Skeletal muscle cell (primary cell): ENCODE measurements at regions not wholly inside any gene's neighbourhood (a gene's known extent, or its start where the extent isn't known, plus 50 kb on each side); places are given as distances from the start of the nearest gene placed in this dataset.
"Not testable (repeated sequence)": the region's sequence is repeated elsewhere in the genome, so short reads cannot be mapped to it uniquely, and the experiment has no call there.

Source experiments
- DNase-seq: peaks from one replicate; pipeline ENCODE4 v3.0.0-alpha.2; 2010; ENCODE audit warnings: low read depth
- H3K4me3 ChIP-seq: 2 replicates; pipeline ENCODE4 v1.5.1; 2011; ENCODE audit warnings: low read depth, mild to moderate bottlenecking, control low read depth, low read length, moderate library complexity

DNA sequence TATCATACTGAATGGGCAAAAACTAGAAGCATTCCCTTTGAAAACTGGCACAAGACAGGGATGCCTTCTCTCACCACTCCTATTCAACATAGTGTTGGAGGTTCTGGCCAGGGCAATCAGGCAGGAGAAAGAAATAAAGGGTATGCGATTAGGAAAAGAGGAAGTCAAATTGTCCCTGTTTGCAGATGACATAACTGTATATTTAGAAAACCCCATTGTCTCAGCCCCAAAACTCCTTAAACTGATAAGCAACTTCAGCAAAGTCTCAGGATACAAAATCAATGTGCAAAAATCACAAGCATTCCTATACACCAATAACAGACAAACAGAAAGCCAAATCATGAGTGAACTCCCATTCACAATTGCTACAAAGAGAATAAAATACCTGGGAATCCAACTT lies 52.5 kb upstream of the CCDC71L start:
- H3K4me3 ChIP-seq, DNase-seq: not testable (repeated sequence)

- H3K4me3 ChIP-seq, DNase-seq: not testable (repeated sequence)
These were observed 53.9 kb upstream of the CCDC71L start for GRCh38 chr7:106714590-106715442.

DNA sequence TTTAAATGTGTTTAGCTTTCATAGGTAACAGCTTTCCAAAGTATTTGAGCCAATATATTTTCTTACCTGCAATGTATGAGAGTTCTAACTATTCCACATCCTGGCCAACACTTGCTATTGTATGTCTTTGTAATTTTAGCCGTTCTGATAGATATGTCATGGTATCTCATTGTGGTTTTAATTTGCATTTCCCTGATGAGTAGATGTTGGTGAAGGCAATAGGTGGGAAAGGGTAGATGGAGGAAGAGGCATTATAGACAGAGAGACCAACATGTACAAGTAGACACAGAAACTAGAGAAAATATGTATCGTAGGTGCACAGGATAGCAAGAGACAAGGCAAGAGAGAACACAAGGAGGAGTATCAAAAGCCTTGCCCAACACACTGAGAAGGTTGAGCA lies 54.8 kb upstream of the CCDC71L start:
- H3K4me3 ChIP-seq = no peak overlapping the region
- no peak for DNase-seq

- no peak overlapping the region for H3K4me3 ChIP-seq
- DNase-seq = no peak
These were observed 56.4 kb upstream of the CCDC71L start for GRCh38 chr7:106717254-106717954.

DNA sequence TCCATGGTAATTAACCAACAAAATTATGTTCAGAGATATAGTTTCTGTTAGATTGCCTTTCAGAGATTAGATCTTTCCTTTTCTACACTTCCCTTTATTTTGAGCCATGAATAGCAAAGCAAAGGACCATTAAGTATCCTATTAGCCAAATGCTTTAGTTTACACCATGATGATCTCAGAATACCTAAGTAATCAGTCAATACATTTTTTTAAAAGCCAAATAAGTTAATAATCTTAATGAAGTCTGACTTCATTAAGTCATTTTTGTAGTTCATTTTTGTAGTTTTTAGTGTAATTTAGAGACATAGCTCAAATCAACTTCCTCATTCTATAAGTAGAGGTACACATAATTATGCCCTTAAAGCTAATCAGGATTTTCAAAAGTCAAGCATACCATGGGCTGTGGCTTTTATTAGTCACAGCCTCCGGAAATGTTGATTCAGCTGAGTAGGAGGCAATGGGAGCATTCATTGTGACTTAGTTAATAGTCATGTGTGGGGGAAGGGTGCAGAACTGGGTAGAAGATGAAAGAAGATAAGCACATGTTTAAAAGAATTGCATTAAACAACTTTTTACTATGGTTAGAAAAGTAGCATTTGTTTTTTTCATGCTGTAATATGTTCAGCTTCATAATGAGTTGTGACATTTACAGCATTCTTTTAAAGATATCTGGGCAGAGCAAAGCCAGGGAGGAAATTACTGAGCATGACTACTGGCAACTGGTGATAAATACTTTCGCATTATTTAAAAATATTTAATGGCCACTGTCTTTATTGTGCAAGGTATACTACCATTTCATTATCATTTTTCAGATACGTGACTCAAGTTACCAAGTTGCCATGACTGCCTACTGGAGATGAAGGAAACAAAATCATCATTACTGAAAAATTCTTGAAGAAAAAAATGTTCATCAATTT lies 57.3 kb upstream of the CCDC71L start:
- peak; percentile 88 for DNase-seq
- no peak overlapping the region for H3K4me3 ChIP-seq

DNA sequence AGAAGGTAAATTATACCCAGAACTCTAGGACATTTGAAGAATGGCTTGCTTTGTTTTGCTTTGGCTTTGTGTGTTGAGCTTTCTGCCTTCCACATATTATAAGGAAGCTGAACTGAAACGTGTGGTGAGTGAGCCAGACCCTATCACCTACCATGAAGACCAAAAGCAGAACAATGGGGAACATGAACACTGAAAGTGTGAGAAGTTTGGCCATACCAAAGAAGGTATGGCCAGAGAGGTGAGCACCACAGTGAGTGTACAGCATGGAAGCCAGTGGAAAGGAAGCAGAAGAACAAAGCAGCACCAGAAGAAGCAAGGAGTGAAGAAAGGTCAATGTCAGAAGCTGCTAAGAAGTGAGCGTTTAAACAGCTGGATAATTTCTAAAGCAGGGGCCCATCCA lies 59.7 kb upstream of the CCDC71L start:
- no peak overlapping the region for H3K4me3 ChIP-seq
- DNase-seq = no peak

DNA sequence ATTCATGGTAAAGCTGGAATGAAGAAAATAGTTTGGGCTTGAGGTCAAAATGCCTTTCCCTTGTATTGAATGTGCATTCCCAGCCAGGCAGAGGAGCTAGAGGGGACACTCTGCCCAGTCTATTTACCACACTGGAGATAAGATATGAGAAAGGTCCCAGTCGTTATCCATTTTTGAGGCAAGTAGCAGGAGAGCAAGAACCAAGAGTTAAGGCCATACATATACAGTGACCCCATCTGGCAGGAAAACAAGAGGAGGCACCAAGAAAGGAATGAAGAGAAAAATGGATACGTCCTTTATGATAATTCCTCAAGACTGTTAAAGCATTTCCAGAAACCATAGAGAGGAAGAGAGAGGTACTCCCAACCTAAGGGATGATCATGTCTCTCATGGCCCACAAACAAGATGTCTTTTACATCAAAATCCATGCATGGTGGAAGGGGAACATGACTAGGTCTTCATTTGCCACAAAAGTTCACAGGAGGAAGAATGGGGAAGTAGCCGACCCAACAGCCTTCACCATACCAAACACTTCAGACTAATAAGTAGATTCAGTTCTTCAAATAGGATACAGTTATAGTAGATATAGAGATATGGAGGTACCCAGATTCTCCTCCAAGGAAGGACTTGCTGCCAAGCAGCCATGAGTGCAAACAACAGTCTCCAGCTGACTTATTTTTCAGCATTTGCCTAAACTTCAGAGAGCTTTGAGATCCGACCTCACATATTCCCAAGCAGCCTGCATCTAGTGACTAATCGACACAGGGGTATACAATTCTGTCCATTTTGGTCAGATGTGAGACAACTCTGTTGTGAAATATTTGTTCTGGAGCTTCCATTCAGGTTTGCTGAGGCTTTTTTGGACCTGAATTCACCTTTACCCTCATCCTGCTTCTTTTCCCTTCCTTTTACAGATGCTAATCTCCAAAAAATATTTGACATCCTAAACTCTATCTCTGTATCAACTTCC lies 61.1 kb upstream of the CCDC71L start:
- no peak for DNase-seq
- no peak overlapping the region for H3K4me3 ChIP-seq

DNA sequence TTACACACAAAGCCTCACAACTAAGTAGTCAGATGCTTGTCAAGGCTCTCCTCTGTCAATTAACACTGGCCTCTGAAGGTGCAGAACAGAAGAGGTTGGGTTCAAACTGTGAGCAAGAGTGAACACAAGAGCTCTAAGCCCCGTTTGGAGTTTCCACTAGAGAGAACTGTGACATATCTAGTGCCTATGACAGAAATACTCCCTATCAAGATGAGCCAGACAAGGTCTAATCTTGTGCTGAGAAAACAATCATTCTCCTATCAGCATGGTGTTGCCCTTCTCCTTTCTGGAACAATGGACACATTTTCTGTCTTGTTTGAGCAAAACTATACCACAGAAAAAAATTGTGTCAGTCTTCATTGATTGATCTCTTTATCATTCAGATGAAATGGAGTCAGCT lies 62.4 kb upstream of the CCDC71L start:
- DNase-seq = no peak
- no peak overlapping the region for H3K4me3 ChIP-seq

DNA sequence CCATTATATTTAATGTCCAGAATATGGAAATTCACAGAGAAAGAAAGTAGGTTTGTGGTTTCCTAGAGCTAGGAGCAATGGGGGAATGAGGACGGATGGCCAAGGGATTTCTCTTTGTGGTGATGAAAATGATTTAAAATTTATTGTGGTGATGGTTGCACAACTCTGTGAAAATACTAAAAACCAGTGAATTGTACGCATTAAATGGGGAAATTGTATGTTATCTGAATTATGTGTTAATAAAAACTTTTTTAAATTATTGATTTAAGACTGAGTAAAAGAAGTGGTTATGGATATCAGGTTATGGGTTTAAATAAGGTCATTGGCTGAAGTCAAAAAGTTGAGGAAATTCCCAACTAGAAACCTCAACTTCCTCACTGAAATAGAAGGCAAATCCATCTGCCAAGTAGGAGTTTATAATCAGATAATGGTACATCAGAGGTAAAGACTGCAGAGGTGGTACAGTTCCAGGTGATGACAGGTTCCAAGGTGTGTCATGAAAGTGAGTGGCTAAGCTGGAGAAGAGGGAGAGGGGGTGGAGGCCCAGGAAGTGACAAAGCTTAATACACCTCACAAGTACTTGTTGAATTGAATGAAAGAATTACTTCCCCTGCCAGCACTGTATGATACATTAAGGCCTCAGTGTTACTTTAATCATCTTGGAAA lies 68.9 kb upstream of the CCDC71L start:
- DNase-seq = no peak
- no peak overlapping the region for H3K4me3 ChIP-seq

DNA sequence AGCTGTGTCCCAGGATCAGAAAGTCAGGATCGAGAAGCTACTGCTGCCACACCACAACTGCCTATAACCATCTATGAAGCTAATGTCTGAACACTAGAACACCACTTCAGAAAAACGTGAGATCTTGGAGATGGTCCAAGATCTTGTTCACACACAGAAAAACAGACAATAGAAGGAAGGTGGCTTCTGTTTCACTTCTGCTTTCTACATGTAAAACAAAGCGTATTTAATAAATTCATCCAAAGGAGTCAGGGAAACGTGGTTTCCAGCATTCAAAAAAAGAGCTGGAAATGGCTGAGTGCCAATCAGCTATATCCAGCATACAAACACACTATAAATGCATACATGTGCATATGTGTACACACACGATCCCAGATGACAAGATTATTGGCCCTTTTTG lies 70.2 kb upstream of the CCDC71L start:
- DNase-seq = no peak
- H3K4me3 ChIP-seq = no peak overlapping the region

- no peak for DNase-seq
- H3K4me3 ChIP-seq = no peak overlapping the region
These were observed 70.9 kb upstream of the CCDC71L start for GRCh38 chr7:106731646-106732444.

DNA sequence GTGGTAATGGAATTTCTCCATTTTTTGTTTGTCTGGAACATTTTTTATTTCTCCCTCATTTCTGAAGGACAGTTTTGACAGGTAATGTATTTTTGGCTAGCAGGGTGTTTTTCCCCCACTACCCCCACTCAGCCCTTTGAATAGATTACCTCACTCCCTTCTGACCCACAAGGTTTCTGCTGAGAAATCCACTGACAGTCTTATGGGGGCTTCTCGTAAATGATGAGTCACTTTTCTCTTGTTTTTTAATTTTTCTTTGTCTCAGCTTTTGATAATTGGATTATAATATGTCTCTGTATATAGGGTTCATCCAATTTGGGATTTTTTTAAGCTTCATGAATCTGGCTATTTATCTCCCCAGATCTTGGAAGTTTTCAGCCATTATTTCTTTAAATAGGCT lies 74.7 kb upstream of the CCDC71L start:
- DNase-seq = no peak
- no peak overlapping the region for H3K4me3 ChIP-seq

DNA sequence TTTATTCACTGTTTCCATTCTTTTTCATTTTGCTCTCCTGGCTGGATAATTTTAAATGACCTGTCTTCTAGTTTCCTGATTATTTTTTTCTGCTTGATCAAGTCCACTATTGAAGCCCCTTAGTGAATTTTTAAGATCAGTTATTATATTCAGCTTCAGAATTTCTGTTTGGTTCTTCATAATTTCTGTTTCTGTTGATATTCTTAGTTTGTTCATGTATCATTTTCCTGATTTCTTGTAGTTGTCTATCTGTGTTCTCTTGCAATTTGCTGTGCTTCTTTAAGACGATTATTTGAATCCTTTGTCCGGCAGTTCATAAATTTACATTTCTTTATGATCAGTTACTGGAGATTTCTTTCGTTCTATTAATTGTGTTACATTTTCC lies 75.2 kb upstream of the CCDC71L start:
- no peak overlapping the region for H3K4me3 ChIP-seq

DNA sequence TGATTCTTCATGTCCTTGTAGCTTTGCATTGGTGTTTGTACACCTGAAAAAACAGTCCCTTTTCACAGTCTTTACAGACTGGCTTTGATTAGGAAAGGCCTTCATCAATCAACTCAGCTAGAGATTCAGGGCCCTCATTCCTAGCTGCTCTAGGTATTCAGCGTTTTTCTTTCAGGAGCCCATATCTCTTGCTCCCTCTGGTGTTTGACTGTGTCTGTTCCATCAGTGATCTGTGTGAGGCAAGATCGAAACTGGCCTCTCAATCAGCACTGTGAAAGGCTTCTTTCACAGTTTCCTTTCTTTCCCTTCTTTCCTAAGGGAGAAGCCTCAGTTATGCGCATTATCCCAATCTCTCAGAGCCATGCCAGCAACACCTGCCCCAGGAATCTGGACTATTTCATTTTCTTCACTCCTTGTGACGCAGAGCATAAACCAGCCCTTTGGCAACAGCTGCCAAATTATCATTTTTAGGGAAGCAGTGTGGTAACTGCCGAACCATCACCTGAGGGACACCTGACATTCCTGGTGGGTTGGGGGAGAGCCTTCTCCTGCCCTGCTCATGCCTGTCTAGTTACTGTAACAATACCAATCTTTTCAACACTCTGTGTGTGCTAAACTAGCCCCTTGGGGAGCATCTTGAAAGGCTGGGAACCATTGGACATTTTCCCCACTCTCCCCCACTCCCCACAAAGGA lies 75.7 kb upstream of the CCDC71L start:
- no peak for DNase-seq
- no peak overlapping the region for H3K4me3 ChIP-seq

More for the DNA sequence above, 75.2 kb upstream of the CCDC71L start:
- no peak for DNase-seq

DNA sequence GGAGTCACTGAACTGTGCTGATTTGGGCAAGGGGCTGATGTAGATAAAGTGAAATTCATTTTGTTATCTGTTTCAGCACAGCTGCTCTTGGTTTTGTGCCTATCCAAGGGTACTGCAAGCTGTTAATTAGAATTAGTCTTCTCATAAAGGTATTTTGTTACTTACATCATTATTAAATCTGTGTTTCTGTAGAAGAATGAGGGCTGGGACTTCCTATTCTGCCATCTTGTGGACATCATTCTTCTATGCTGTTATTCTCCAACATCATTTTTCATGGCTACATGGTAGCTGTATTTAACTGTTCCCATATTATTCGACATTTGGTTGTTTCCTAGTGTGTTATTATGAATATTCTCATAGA lies 76.2 kb upstream of the CCDC71L start:
- DNase-seq = no peak
- no peak overlapping the region for H3K4me3 ChIP-seq

DNA sequence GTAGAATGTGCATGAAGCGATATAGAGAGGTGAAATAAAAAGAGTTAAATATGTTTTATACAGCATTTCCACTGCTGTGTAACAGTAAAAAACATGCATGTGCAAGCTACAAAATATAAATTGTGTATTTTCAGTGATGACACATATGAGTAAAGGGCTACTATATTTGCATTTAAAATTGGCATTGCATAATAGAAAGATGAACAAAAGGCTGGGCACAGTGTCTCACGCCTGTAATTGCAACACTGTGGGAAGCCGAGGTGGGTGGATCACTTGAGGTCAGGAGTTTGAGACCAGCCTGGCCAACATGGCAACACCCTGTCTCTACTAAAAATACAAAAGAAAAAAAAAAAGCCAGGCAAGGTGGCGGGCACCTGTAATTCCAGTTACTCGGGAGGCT lies 79.8 kb upstream of the CCDC71L start:
- DNase-seq = no peak
- H3K4me3 ChIP-seq = no peak overlapping the region

- DNase-seq = no peak
- H3K4me3 ChIP-seq = no peak overlapping the region
These were observed 83.7 kb upstream of the CCDC71L start for GRCh38 chr7:106744563-106745091.
